ENCODE measurements at regions not wholly inside any gene's neighbourhood (a gene's known extent, or its start where the extent isn't known, plus 50 kb on each side); places are given as distances from the start of the nearest gene placed in this dataset.

GRCh38 chr2:104919127-104919526, 65.2 kb downstream of the POU3F3 start:
- no peak overlapping the region for H3K27ac Mint-ChIP-seq

More at GRCh38 chr2:104919127-104919526, 65.2 kb downstream of the POU3F3 start:
- Mint-ChIP-seq H3K9me3 (no peaks in the 10 kb centered on the region; the same call in 2 of the 3 replicates), H3K36me3 (ENCODE audit: low read depth) (no peaks in the 10 kb centered on the region), H3K4me3 (no peak overlapping the region), H3K27me3 (ENCODE audit: insufficient read depth, low read depth, poor library complexity) (peaks cover 4% of the 10 kb centered on the region), H3K4me1 (no peaks in the 10 kb centered on the region)
- Histone ChIP-seq H2AFZ (no peak overlapping the region), H3K9me2 (ENCODE audit: insufficient read depth) (peaks cover 13% of the 10 kb centered on the region), H3K4me2 (no peak overlapping the region), H3K27ac (ENCODE audit: low read depth) (no peak overlapping the region), H3K27me3 (ENCODE audit: insufficient read depth) (no peaks in the 10 kb centered on the region), H3K36me3 (ENCODE audit: insufficient read depth) (no peaks in the 10 kb centered on the region), H3K4me1 (ENCODE audit: insufficient read depth) (no peaks in the 10 kb centered on the region), H3F3A (replicated peaks; ENCODE audit: low read depth) (no peaks in the 10 kb centered on the region), H3K79me2 (replicated peaks; ENCODE audit: insufficient read depth) (no peaks in the 10 kb centered on the region), H3K4me3 (no peak overlapping the region), H4K20me1 (replicated peaks; ENCODE audit: insufficient read depth) (no peaks in the 10 kb centered on the region)
- ATAC-seq = no peak
- TF ChIP-seq ZNF114 (CRISPR knock-in tag; IDR thresholded peaks at IDR 0.05) (no peak), ZNF331 (CRISPR knock-in tag; IDR thresholded peaks at IDR 0.05; ENCODE audit: low read depth) (no peak), EZH2phosphoT487 (IDR thresholded peaks at IDR 0.05; ENCODE audit: unreplicated experiment) (no peak), ETS1 (IDR thresholded peaks at IDR 0.05) (no peak), JUNB (IDR thresholded peaks at IDR 0.05; ENCODE audit: unreplicated experiment) (no peak), POLR2AphosphoS5 (IDR thresholded peaks at IDR 0.05; ENCODE audit: low read depth) (no peak), ZNF462 (CRISPR knock-in tag; IDR thresholded peaks at IDR 0.05) (no peak), REST (IDR thresholded peaks at IDR 0.05; ENCODE audit: unreplicated experiment) (no peak), CREB1 (CRISPR knock-in tag; IDR thresholded peaks at IDR 0.05; ENCODE audit: low read depth) (no peak), CTCF (conservative IDR thresholded peaks at IDR 0.05; ENCODE audit: low read depth in 2 of 2) (no peak), STAT1 (IDR thresholded peaks at IDR 0.05; ENCODE audit: unreplicated experiment) (no peak)
- no peak for DNase-seq (ENCODE audit: low spot score)

All from GM23338 (cell line).